ENCODE measurements at regions not wholly inside any gene's neighbourhood (a gene's known extent, or its start where the extent isn't known, plus 50 kb on each side); places are given as distances from the start of the nearest gene placed in this dataset.

DNA sequence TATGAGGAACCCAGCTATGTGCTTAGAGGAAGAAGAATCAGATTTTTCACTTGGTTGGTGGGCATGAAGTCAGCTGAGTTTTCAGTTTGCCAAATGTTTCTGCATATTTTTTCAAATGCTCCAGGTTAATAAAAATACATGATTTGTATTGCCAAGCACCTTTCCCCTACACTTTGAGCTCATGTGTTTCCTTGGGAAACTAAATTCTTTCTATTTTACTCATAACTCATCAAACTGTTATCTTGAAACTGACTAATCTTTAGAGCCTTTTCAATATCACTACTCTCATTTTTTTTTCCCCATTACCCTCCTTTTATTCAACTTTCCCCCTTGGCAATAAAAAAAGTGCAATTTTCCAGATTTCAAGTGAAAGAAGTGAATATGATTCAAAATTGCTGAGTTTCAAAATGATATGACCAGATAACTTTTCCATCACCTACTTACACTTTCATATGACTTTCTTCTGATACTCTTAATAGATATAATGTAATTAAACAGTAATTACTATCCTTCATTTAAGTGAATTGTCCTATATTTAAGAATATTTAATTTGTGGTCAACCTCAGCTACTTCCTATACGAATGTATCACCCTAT, 91.9 kb upstream of the SOX6 start:
- no CpG with 5 or more reads among the region's 1 CpG for WGBS (ENCODE audit: extremely low coverage, insufficient coverage, insufficient read length)
- H4K12ac ChIP-seq (ENCODE audit: low read depth, low read length): no peak overlapping the region
- no peak overlapping the region for H4K91ac ChIP-seq (ENCODE audit: low read depth, low read length)
- H2BK12ac ChIP-seq (ENCODE audit: low read length): no peak overlapping the region
- no peaks in the 10 kb centered on the region for H3K79me1 ChIP-seq (ENCODE audit: low read length)
- H3K4ac ChIP-seq (ENCODE audit: low read depth, low read length): no peak overlapping the region
- H3K4me2 ChIP-seq (ENCODE audit: low read length): no peak overlapping the region
- no peaks in the 10 kb centered on the region for H3K27me3 ChIP-seq (ENCODE audit: insufficient read depth, low read length)
- no peak for DNase-seq
- H2AK5ac ChIP-seq (ENCODE audit: low read length): no peak overlapping the region
- H2AFZ ChIP-seq (ENCODE audit: insufficient read depth, low read length, poor library complexity): no peak overlapping the region
- no peak overlapping the region for H3K18ac ChIP-seq (ENCODE audit: low read length)
- no peak overlapping the region for H3K14ac ChIP-seq (ENCODE audit: low read length)
- H2BK5ac ChIP-seq (ENCODE audit: low read depth, low read length, poor library complexity): no peak overlapping the region
- no peak overlapping the region for H3K27ac ChIP-seq (ENCODE audit: low read depth, low read length)
- H2BK120ac ChIP-seq (ENCODE audit: insufficient read depth, low read length, poor library complexity): no peak overlapping the region
- no peaks in the 10 kb centered on the region for H3K79me2 ChIP-seq (ENCODE audit: control insufficient read depth, insufficient read depth, low read length, poor library complexity)
- H3K9me3 ChIP-seq (ENCODE audit: insufficient read depth, low read depth, low read length): no peaks in the 10 kb centered on the region
- H3K36me3 ChIP-seq (ENCODE audit: control insufficient read depth in 1 of 2, insufficient read depth in 2 of 2, low read length in 2 of 2): no peaks in the 10 kb centered on the region
- H3K23ac ChIP-seq (ENCODE audit: low read length): no peak overlapping the region
- H3K4me3 ChIP-seq (ENCODE audit: low read depth, low read length): no peak overlapping the region
- H3K9ac ChIP-seq (ENCODE audit: low read length): no peak overlapping the region
- H3K4me1 ChIP-seq (ENCODE audit: control insufficient read depth in 1 of 2, insufficient read depth in 2 of 2, low read length in 2 of 2): no peaks in the 10 kb centered on the region
- H4K8ac ChIP-seq (ENCODE audit: low read depth, low read length): no peak overlapping the region

DNA sequence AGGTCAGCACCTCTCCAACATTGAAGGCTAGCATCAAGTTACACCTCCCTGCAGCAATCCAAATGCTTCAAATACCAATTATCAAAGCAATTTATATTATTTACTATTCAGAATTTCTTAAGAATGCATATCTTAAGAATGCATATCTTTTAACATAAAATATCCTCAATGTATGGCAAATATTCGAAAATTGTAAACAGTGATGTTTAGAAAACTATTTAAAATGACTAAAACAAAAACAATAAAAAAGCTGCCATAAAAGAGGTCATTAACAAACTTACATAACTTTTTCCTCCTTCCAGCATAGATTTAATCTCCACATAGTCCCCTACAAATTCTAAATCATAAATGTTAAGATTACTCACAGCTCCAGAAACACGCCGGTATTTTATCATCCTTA, 85.1 kb upstream of the SOX6 start:
- Histone ChIP-seq H3K79me1 (ENCODE audit: low read length) (no peaks in the 10 kb centered on the region), H3K23ac (ENCODE audit: low read length) (no peak overlapping the region), H3K27me3 (ENCODE audit: insufficient read depth, low read length) (no peaks in the 10 kb centered on the region), H3K79me2 (ENCODE audit: control insufficient read depth, insufficient read depth, low read length, poor library complexity) (no peaks in the 10 kb centered on the region), H2BK120ac (ENCODE audit: insufficient read depth, low read length, poor library complexity) (no peak overlapping the region), H3K4ac (ENCODE audit: low read depth, low read length) (no peak overlapping the region), H2BK12ac (ENCODE audit: low read length) (no peak overlapping the region), H2AFZ (ENCODE audit: insufficient read depth, low read length, poor library complexity) (no peak overlapping the region), H2AK5ac (ENCODE audit: low read length) (no peak overlapping the region), H3K4me3 (ENCODE audit: low read depth, low read length) (no peak overlapping the region), H4K91ac (ENCODE audit: low read depth, low read length) (no peak overlapping the region), H3K14ac (ENCODE audit: low read length) (no peak overlapping the region), H3K4me1 (ENCODE audit: control insufficient read depth in 1 of 2, insufficient read depth in 2 of 2, low read length in 2 of 2) (no peaks in the 10 kb centered on the region), H3K18ac (ENCODE audit: low read length) (no peak overlapping the region), H4K8ac (ENCODE audit: low read depth, low read length) (no peak overlapping the region), H3K27ac (ENCODE audit: low read depth, low read length) (no peak overlapping the region), H4K12ac (ENCODE audit: low read depth, low read length) (no peak overlapping the region), H2BK5ac (ENCODE audit: low read depth, low read length, poor library complexity) (no peak overlapping the region), H3K36me3 (ENCODE audit: control insufficient read depth in 1 of 2, insufficient read depth in 2 of 2, low read length in 2 of 2) (no peaks in the 10 kb centered on the region), H3K4me2 (ENCODE audit: low read length) (no peak overlapping the region), H3K9me3 (ENCODE audit: insufficient read depth, low read depth, low read length) (no peaks in the 10 kb centered on the region), H3K9ac (ENCODE audit: low read length) (no peak overlapping the region)
- no CpG with 5 or more reads among the region's 3 CpGs for WGBS (ENCODE audit: extremely low coverage, insufficient coverage, insufficient read length)
- DNase-seq: peak in 1 of 2 donors; percentile 57

DNA sequence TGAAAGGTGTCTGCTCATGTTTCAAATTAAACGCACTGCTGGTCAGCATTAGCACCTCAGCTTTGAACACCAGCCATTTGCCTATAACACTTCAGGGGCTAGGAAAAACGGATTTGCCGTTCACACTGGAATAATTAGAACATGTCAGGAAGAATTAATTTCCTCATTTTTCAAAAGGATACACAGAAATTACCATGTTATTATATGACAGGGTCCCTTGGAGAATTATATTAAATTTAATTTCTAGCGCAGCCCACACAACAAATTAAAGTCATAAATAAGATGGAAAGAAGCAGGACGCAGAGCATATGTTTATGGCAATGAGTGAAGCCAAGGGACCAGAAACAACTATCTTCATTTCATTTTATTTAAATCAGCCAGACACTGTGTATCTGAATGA, 83.8 kb upstream of the SOX6 start:
- no peak overlapping the region for H4K8ac ChIP-seq (ENCODE audit: low read depth, low read length)
- WGBS (ENCODE audit: extremely low coverage, insufficient coverage, insufficient read length): no CpG with 5 or more reads among the region's 5 CpGs
- no peak overlapping the region for H4K12ac ChIP-seq (ENCODE audit: low read depth, low read length)
- no peaks in the 10 kb centered on the region for H3K27me3 ChIP-seq (ENCODE audit: insufficient read depth, low read length)
- no peaks in the 10 kb centered on the region for H3K79me1 ChIP-seq (ENCODE audit: low read length)
- no peak overlapping the region for H2BK120ac ChIP-seq (ENCODE audit: insufficient read depth, low read length, poor library complexity)
- H3K4ac ChIP-seq (ENCODE audit: low read depth, low read length): no peak overlapping the region
- no peak overlapping the region for H3K4me3 ChIP-seq (ENCODE audit: low read depth, low read length)
- H3K4me2 ChIP-seq (ENCODE audit: low read length): no peak overlapping the region
- no peaks in the 10 kb centered on the region for H3K79me2 ChIP-seq (ENCODE audit: control insufficient read depth, insufficient read depth, low read length, poor library complexity)
- DNase-seq: no peak
- no peak overlapping the region for H3K9ac ChIP-seq (ENCODE audit: low read length)
- H3K23ac ChIP-seq (ENCODE audit: low read length): no peak overlapping the region
- H3K36me3 ChIP-seq (ENCODE audit: control insufficient read depth in 1 of 2, insufficient read depth in 2 of 2, low read length in 2 of 2): no peaks in the 10 kb centered on the region
- H3K9me3 ChIP-seq (ENCODE audit: insufficient read depth, low read depth, low read length): no peaks in the 10 kb centered on the region
- no peak overlapping the region for H2AK5ac ChIP-seq (ENCODE audit: low read length)
- no peak overlapping the region for H3K18ac ChIP-seq (ENCODE audit: low read length)
- H2BK12ac ChIP-seq (ENCODE audit: low read length): no peak overlapping the region
- H3K27ac ChIP-seq (ENCODE audit: low read depth, low read length): no peak overlapping the region
- H4K91ac ChIP-seq (ENCODE audit: low read depth, low read length): no peak overlapping the region
- no peaks in the 10 kb centered on the region for H3K4me1 ChIP-seq (ENCODE audit: control insufficient read depth in 1 of 2, insufficient read depth in 2 of 2, low read length in 2 of 2)
- no peak overlapping the region for H2AFZ ChIP-seq (ENCODE audit: insufficient read depth, low read length, poor library complexity)
- H3K14ac ChIP-seq (ENCODE audit: low read length): no peak overlapping the region
- H2BK5ac ChIP-seq (ENCODE audit: low read depth, low read length, poor library complexity): no peak overlapping the region

DNA sequence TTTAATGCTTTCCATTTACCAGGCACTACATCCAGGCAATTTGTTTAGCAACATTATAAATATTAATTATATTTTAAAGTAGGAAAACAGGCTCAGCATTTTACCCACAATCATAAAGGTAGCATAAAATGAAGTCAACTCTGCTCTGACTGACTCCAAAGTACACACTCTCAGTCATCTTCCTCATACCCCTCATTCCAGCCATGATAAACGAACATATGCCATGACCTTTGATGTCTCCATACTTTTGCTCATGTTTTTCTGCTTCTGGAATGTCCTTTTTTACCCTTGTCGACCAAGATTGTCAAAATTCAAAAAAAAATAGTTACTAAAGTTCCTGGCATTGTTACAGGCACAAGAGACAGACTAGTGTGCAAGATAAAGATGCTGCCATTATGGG, 77.7 kb upstream of the SOX6 start:
- Histone ChIP-seq H3K4me1 (ENCODE audit: control insufficient read depth in 1 of 2, insufficient read depth in 2 of 2, low read length in 2 of 2) (no peaks in the 10 kb centered on the region), H4K8ac (ENCODE audit: low read depth, low read length) (no peak overlapping the region), H2BK5ac (ENCODE audit: low read depth, low read length, poor library complexity) (no peak overlapping the region), H3K27ac (ENCODE audit: low read depth, low read length) (no peak overlapping the region), H3K9ac (ENCODE audit: low read length) (no peak overlapping the region), H3K4me2 (ENCODE audit: low read length) (no peak overlapping the region), H3K4me3 (ENCODE audit: low read depth, low read length) (no peak overlapping the region), H3K23ac (ENCODE audit: low read length) (no peak overlapping the region), H3K27me3 (ENCODE audit: insufficient read depth, low read length) (no peaks in the 10 kb centered on the region), H3K79me2 (ENCODE audit: control insufficient read depth, insufficient read depth, low read length, poor library complexity) (no peaks in the 10 kb centered on the region), H3K79me1 (ENCODE audit: low read length) (no peaks in the 10 kb centered on the region), H3K36me3 (ENCODE audit: control insufficient read depth in 1 of 2, insufficient read depth in 2 of 2, low read length in 2 of 2) (no peaks in the 10 kb centered on the region), H2BK120ac (ENCODE audit: insufficient read depth, low read length, poor library complexity) (no peak overlapping the region), H3K14ac (ENCODE audit: low read length) (no peak overlapping the region), H4K12ac (ENCODE audit: low read depth, low read length) (no peak overlapping the region), H3K18ac (ENCODE audit: low read length) (no peak overlapping the region), H3K9me3 (ENCODE audit: insufficient read depth, low read depth, low read length) (no peaks in the 10 kb centered on the region), H3K4ac (ENCODE audit: low read depth, low read length) (no peak overlapping the region), H2AFZ (ENCODE audit: insufficient read depth, low read length, poor library complexity) (no peak overlapping the region), H2BK12ac (ENCODE audit: low read length) (no peak overlapping the region), H4K91ac (ENCODE audit: low read depth, low read length) (no peak overlapping the region), H2AK5ac (ENCODE audit: low read length) (no peak overlapping the region)
- WGBS (ENCODE audit: extremely low coverage, insufficient coverage, insufficient read length): no CpG with 5 or more reads among the region's 2 CpGs
- DNase-seq: peak in 1 of 2 donors; percentile 10
